Suprapubic skin (tissue), 4 donors: ENCODE measurements at regions not wholly inside any gene's neighbourhood (a gene's known extent, or its start where the extent isn't known, plus 50 kb on each side); places are given as distances from the start of the nearest gene placed in this dataset.
"Not testable (repeated sequence)": the region's sequence is repeated elsewhere in the genome, so short reads cannot be mapped to it uniquely, and the experiment has no call there.

ENCODE experiments used
- DNase-seq, 2 donors: peaks; one replicate each; pipeline ENCODE4 v3.0.0-alpha.2; 2019; ENCODE audit warnings: low spot score in 2 of 2
- H3K27ac ChIP-seq: fragments of 200-600 bp; sonication (generic); one replicate; pipeline ENCODE4 v1.5.1; 2019
- H3K27me3 ChIP-seq: fragments of 200-600 bp; sonication (generic); one replicate; pipeline ENCODE4 v1.5.1; 2019
- H3K36me3 ChIP-seq: fragments of 200-600 bp; sonication (generic); one replicate; pipeline ENCODE4 v1.5.1; 2019
- H3K4me1 ChIP-seq: fragments of 200-600 bp; sonication (generic); one replicate; pipeline ENCODE4 v1.5.1; 2019
- H3K4me3 ChIP-seq: fragments of 200-600 bp; sonication (generic); one replicate; pipeline ENCODE4 v1.5.1; 2019; ENCODE audit warnings: mild to moderate bottlenecking
- H3K9me3 ChIP-seq: fragments of 200-600 bp; sonication (generic); one replicate; pipeline ENCODE4 v1.5.1; 2019
- CTCF ChIP-seq, 2 donors: fragments of 200-600 bp in 1 of 2; fragments of 450-650 bp in 1 of 2; sonication (generic) in 1 of 2; IDR thresholded peaks; one replicate each; pipeline ENCODE4 v1.5.1; 2016 to 2019; ENCODE audit warnings: antibody characterized with exemption in 2 of 2, mild to moderate bottlenecking in 1 of 2, moderate library complexity in 1 of 2
- EP300 ChIP-seq: sonication (generic); formaldehyde crosslinking; IDR thresholded peaks from one replicate; pipeline ENCODE4 v1.6.1; 2017; ENCODE audit warnings: antibody characterized with exemption
- POLR2A ChIP-seq, 2 donors: fragments of 450-650 bp; IDR thresholded peaks; one replicate each; pipeline ENCODE4 v1.6.1; 2017; ENCODE audit warnings: antibody characterized with exemption in 2 of 2, mild to moderate bottlenecking in 2 of 2, moderate library complexity in 2 of 2
- POLR2AphosphoS5 ChIP-seq, 3 donors: sonication (generic); formaldehyde crosslinking; IDR thresholded peaks; one replicate each; pipeline ENCODE4 v1.6.1; 2017; ENCODE audit warnings: antibody characterized with exemption in 3 of 3
- WGBS: methylation state at CpG from one replicate; pipeline ENCODE4 v1.1.5; 2018; 5-methylcytosine and 5-hydroxymethylcytosine counted together

DNA sequence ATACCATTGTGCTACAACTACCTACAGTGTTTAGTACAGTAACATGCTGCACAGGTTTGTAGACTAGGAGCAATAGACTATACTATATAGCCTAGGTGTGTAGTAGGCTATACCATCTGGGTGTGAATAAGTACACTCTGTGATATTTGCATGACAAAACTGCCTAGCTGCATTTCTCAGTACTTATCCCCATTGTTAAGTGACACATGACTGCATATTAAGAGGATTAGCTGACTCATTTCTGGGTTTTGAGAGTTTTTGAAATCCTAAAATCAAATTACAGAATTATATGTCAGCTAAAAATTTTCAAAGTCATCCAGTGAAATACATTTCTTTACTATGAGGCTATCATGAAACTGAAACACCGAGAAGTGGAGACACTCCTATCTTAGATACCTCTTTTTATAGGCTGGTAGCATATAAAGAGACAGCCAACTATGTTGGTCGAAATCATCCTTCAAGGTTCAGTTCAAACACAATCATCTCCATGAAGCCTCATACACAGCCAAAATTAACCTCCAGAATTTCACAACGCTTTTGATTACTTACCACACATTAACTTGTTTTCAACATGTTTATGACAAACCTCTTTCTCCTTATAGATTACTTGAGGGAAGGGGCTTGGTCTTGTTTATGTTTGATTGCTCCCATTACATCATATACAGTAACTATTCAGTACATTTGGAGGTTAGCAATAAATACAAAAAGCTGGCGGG, 89.8 kb upstream of the ANK3 start:
- Histone ChIP-seq H3K4me3 (no peak overlapping the region), H3K27ac (no peak overlapping the region), H3K4me1 (peaks cover 17% of the 10 kb centered on the region), H3K27me3 (no peaks in the 10 kb centered on the region), H3K9me3 (no peaks in the 10 kb centered on the region), H3K36me3 (no peaks in the 10 kb centered on the region)
- 75% methylated on average over 4 of the region's 4 CpGs for WGBS
- no peak for TF ChIP-seq POLR2AphosphoS5 (IDR thresholded peaks at IDR 0.05)
- TF ChIP-seq POLR2A (IDR thresholded peaks at IDR 0.05) = no peak
- TF ChIP-seq EP300 = no peak
- no peak for TF ChIP-seq CTCF (IDR thresholded peaks at IDR 0.05)
- no peak for DNase-seq

- WGBS = 89% methylated on average over 2 of the region's 2 CpGs
- H3K9me3 ChIP-seq = no peaks in the 10 kb centered on the region
- H3K4me3 ChIP-seq = no peak overlapping the region
- peaks cover 14% of the 10 kb centered on the region for H3K4me1 ChIP-seq
- H3K36me3 ChIP-seq = no peaks in the 10 kb centered on the region
- no peak for DNase-seq
- no peaks in the 10 kb centered on the region for H3K27me3 ChIP-seq
- H3K27ac ChIP-seq = no peak overlapping the region
- TF ChIP-seq POLR2A (IDR thresholded peaks at IDR 0.05) (no peak), EP300 (no peak), CTCF (IDR thresholded peaks at IDR 0.05) (no peak), POLR2AphosphoS5 (IDR thresholded peaks at IDR 0.05) (no peak)
These were observed 86.8 kb upstream of the ANK3 start for GRCh38 chr10:60476451-60476850.

- 71% methylated on average over 2 of the region's 2 CpGs for WGBS
- no peaks in the 10 kb centered on the region for H3K9me3 ChIP-seq
- no peaks in the 10 kb centered on the region for H3K36me3 ChIP-seq
- H3K27me3 ChIP-seq = no peaks in the 10 kb centered on the region
- H3K4me3 ChIP-seq = no peak overlapping the region
- H3K27ac ChIP-seq = no peak overlapping the region
- no peaks in the 10 kb centered on the region for H3K4me1 ChIP-seq
- no peak for DNase-seq
- TF ChIP-seq POLR2A (IDR thresholded peaks at IDR 0.05) = no peak
- TF ChIP-seq POLR2AphosphoS5 (IDR thresholded peaks at IDR 0.05) = no peak
- no peak for TF ChIP-seq EP300
- no peak for TF ChIP-seq CTCF (IDR thresholded peaks at IDR 0.05)
These were observed 83.9 kb upstream of the ANK3 start for GRCh38 chr10:60473557-60473956.

- H3K27me3 ChIP-seq = no peaks in the 10 kb centered on the region
- DNase-seq = no peak
- H3K4me3 ChIP-seq = no peak overlapping the region
- TF ChIP-seq EP300 (no peak), CTCF (IDR thresholded peaks at IDR 0.05) (no peak), POLR2AphosphoS5 (IDR thresholded peaks at IDR 0.05) (no peak), POLR2A (IDR thresholded peaks at IDR 0.05) (no peak)
- no peaks in the 10 kb centered on the region for H3K9me3 ChIP-seq
- H3K36me3 ChIP-seq = no peaks in the 10 kb centered on the region
- H3K4me1 ChIP-seq = no peaks in the 10 kb centered on the region
- no peak overlapping the region for H3K27ac ChIP-seq
- WGBS = 91% methylated on average over 5 of the region's 5 CpGs
These were observed 80.4 kb upstream of the ANK3 start for GRCh38 chr10:60470091-60470490.

GRCh38 chr10:60469147-60469546, 79.5 kb upstream of the ANK3 start:
- not testable (repeated sequence) for H3K9me3 ChIP-seq, H3K27ac ChIP-seq, DNase-seq, H3K4me3 ChIP-seq, H3K27me3 ChIP-seq, H3K36me3 ChIP-seq, H3K4me1 ChIP-seq

DNA sequence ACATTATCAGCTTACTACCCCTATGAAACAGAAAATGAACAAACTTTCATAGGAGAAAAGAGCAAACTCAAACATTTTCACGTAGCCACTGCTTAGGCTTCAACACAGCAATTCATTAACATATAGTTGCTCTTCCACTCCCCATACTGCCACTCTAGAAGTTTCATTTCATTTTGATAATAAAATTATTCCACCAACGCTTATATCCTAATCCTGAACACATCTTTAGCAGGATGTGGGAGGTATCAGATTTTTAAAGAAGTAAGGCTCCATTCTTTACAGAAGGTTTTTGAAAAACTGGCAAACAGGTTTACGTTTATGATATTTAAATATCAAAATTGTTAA, 77.5 kb upstream of the ANK3 start:
- TF ChIP-seq EP300 = no peak
- TF ChIP-seq POLR2AphosphoS5 (IDR thresholded peaks at IDR 0.05) = no peak
- TF ChIP-seq POLR2A (IDR thresholded peaks at IDR 0.05) = no peak
- TF ChIP-seq CTCF (IDR thresholded peaks at IDR 0.05) = no peak
- WGBS = 78% methylated on average over 3 of the region's 3 CpGs
- H3K4me1 ChIP-seq = no peaks in the 10 kb centered on the region
- H3K36me3 ChIP-seq = no peaks in the 10 kb centered on the region
- no peaks in the 10 kb centered on the region for H3K9me3 ChIP-seq
- no peak for DNase-seq
- no peaks in the 10 kb centered on the region for H3K27me3 ChIP-seq
- H3K4me3 ChIP-seq = no peak overlapping the region
- H3K27ac ChIP-seq = no peak overlapping the region
